SK-N-SH (cell line): ENCODE measurements at regions not wholly inside any gene's neighbourhood (a gene's known extent, or its start where the extent isn't known, plus 50 kb on each side); places are given as distances from the start of the nearest gene placed in this dataset.

Experiments used
- CTCF ChIA-PET: fragments of 300-600, 350-600 bp; formaldehyde crosslinking; extraction: SDS; loops from one replicate; lab custom pipeline; 2021; lab: Yijun Ruan, JAX
- POLR2A ChIA-PET: fragments of 350-600 bp; sonication (Branson Sonifier 250); formaldehyde crosslinking; extraction: SDS; loops from one replicate; lab custom pipeline; 2020; ENCODE audit warnings: antibody characterized with exemption, inconsistent platforms; lab: Yijun Ruan, JAX
- DNase-seq: peaks from one replicate; pipeline ENCODE4 v3.0.0; 2012
- H2AFZ ChIP-seq: fragments of 200-600 bp; sonication (generic); 2 replicates; pipeline ENCODE4 v1.8.1; 2016; ENCODE audit warnings: antibody characterized with exemption, mild to moderate bottlenecking, low read depth
- H3F3A ChIP-seq: fragments of 200-600 bp; sonication (generic); replicated peaks from 2 replicates; pipeline ENCODE3; 2016; ENCODE audit warnings: antibody characterized with exemption, mild to moderate bottlenecking; ENCODE audit not compliant: insufficient read depth
- H3K27ac ChIP-seq, 2 experiments: fragments of 200-500 bp in 1 of 2; fragments of 200-600 bp in 1 of 2; sonication (Bioruptor generic) in 1 of 2; sonication (generic), shearing (Covaris generic) in 1 of 2; 2 replicates each; pipeline versions ENCODE4 v1.5.1 to v1.6.1; 2014 to 2016; ENCODE audit warnings: low read depth in 2 of 2, inconsistent platforms in 1 of 2, low read length in 1 of 2, mild to moderate bottlenecking in 1 of 2, mixed read lengths in 1 of 2
- H3K27me3 ChIP-seq: fragments of 200-600 bp; sonication (generic), shearing (Covaris generic); 2 replicates; pipeline ENCODE4 v1.6.1; 2016; ENCODE audit warnings: mixed run types; ENCODE audit not compliant: insufficient read depth
- H3K36me3 ChIP-seq, 2 experiments: fragments of 200-500 bp in 1 of 2; fragments of 200-600 bp in 1 of 2; sonication (Bioruptor generic) in 1 of 2; sonication (generic) in 1 of 2; replicated peaks in 1 of 2; 2 replicates each; pipeline versions ENCODE3 to v1.5.1; 2014 to 2016; ENCODE audit warnings: low read length in 1 of 2, mild to moderate bottlenecking in 1 of 2; ENCODE audit not compliant: insufficient read depth in 2 of 2, control insufficient read depth in 1 of 2
- H3K4me1 ChIP-seq, 2 experiments: fragments of 200-500 bp in 1 of 2; fragments of 200-600 bp in 1 of 2; sonication (Bioruptor generic) in 1 of 2; sonication (generic), shearing (Covaris generic) in 1 of 2; 2 replicates each; pipeline versions ENCODE4 v1.5.1 to v1.6.1; 2014 to 2016; ENCODE audit warnings: low read depth in 1 of 2, low read length in 1 of 2, mixed run types in 1 of 2; ENCODE audit not compliant: insufficient read depth in 2 of 2, control insufficient read depth in 1 of 2
- H3K4me2 ChIP-seq: fragments of 200-600 bp; sonication (generic), shearing (Covaris generic); 2 replicates; pipeline ENCODE4 v1.6.1; 2017; ENCODE audit warnings: mixed run types
- H3K4me3 ChIP-seq, 2 experiments: fragments of 200-500 bp in 1 of 2; fragments of 200-600 bp in 1 of 2; sonication (Bioruptor generic) in 1 of 2; sonication (generic), shearing (Covaris generic) in 1 of 2; 2 replicates each; pipeline versions ENCODE4 v1.5.1 to v1.8.1; 2014 to 2016; ENCODE audit warnings: low read depth in 2 of 2, inconsistent platforms in 1 of 2, low read length in 1 of 2, mild to moderate bottlenecking in 1 of 2, mixed read lengths in 1 of 2, moderate library complexity in 1 of 2
- H3K79me2 ChIP-seq: fragments of 200-600 bp; sonication (generic); 2 replicates; pipeline ENCODE4 v1.8.1; 2017; ENCODE audit warnings: mild to moderate bottlenecking; ENCODE audit not compliant: insufficient read depth
- H3K9ac ChIP-seq: fragments of 200-600 bp; sonication (generic); 2 replicates; pipeline ENCODE4 v1.6.1; 2017; ENCODE audit warnings: mixed run types
- H3K9me2 ChIP-seq: fragments of 200-600 bp; sonication (generic); 2 replicates; pipeline ENCODE4 v1.6.1; 2017; ENCODE audit warnings: mixed run types
- H3K9me3 ChIP-seq: fragments of 200-600 bp; sonication (generic); 2 replicates; pipeline ENCODE4 v1.6.1; 2017; ENCODE audit warnings: mixed run types, mild to moderate bottlenecking, moderate library complexity
- H4K20me1 ChIP-seq: fragments of 200-600 bp; sonication (generic); 2 replicates; pipeline ENCODE4 v1.6.1; 2017; ENCODE audit warnings: mild to moderate bottlenecking, mixed run types; ENCODE audit not compliant: insufficient read depth
- CHD2 ChIP-seq: fragments of 150-350 bp; IDR thresholded peaks from 2 replicates; pipeline ENCODE4 v1.6.1; 2018; ENCODE audit warnings: low read length; ENCODE audit not compliant: partially characterized antibody
- CTCF ChIP-seq: fragments of 200-600 bp; sonication (generic); IDR thresholded peaks from 2 replicates; pipeline ENCODE4 v1.6.1; 2017; ENCODE audit warnings: antibody characterized with exemption, mild to moderate bottlenecking, moderate library complexity
- ELF1 ChIP-seq: IDR thresholded peaks from 2 replicates; pipeline ENCODE4 v1.4.0; 2012
- FOXJ3 ChIP-seq: sonication (generic); formaldehyde crosslinking; IDR thresholded peaks from 2 replicates; pipeline ENCODE4 v1.5.1; 2020; ENCODE audit warnings: mild to moderate bottlenecking, missing genetic modification reagents
- GABPA ChIP-seq: IDR thresholded peaks from 2 replicates; pipeline ENCODE4 v1.4.0; 2012; ENCODE audit warnings: low read depth, mild to moderate bottlenecking
- GATA2 ChIP-seq: sonication (generic); formaldehyde crosslinking; IDR thresholded peaks from 2 replicates; pipeline ENCODE4 v1.5.0; 2020; ENCODE audit warnings: mild to moderate bottlenecking, missing genetic modification reagents
- IRF3 ChIP-seq: fragments of 150-350 bp; IDR thresholded peaks from 2 replicates; pipeline ENCODE4 v1.6.1; 2016; ENCODE audit warnings: mild to moderate bottlenecking, low read depth, low read length
- JUND ChIP-seq: IDR thresholded peaks from 2 replicates; pipeline ENCODE4 v1.4.0; 2012
- MAX ChIP-seq: IDR thresholded peaks from 2 replicates; pipeline ENCODE4 v1.4.0; 2012; ENCODE audit warnings: low read depth
- MEF2A ChIP-seq: IDR thresholded peaks from 2 replicates; pipeline ENCODE4 v1.4.0; 2012; ENCODE audit warnings: low read depth, borderline replicate concordance
- MXI1 ChIP-seq: IDR thresholded peaks from 2 replicates; pipeline ENCODE4 v1.6.1; 2012; ENCODE audit warnings: mild to moderate bottlenecking, low read depth, low read length, improper control_type of control experiment
- NFIC ChIP-seq: IDR thresholded peaks from 2 replicates; pipeline ENCODE4 v1.4.0; 2012; ENCODE audit warnings: borderline replicate concordance
- NRF1 ChIP-seq: IDR thresholded peaks from 2 replicates; pipeline ENCODE4 v1.6.1; 2012; ENCODE audit warnings: low read depth, mild to moderate bottlenecking, low read length
- PBX3 ChIP-seq: IDR thresholded peaks from 2 replicates; pipeline ENCODE4; 2012
- POLR2AphosphoS5 ChIP-seq: IDR thresholded peaks from 2 replicates; pipeline ENCODE4 v1.6.1; 2012; ENCODE audit warnings: low read depth, low read length
- RAD21 ChIP-seq: IDR thresholded peaks from 2 replicates; pipeline ENCODE4 v1.6.1; 2012; ENCODE audit warnings: mild to moderate bottlenecking, low read length
- RCOR1 ChIP-seq: fragments of 150-350 bp; IDR thresholded peaks from 2 replicates; pipeline ENCODE4 v1.6.1; 2017; ENCODE audit warnings: antibody characterized with exemption, low read length
- RFX5 ChIP-seq: IDR thresholded peaks from 2 replicates; pipeline ENCODE4 v1.6.1; 2012; ENCODE audit warnings: mild to moderate bottlenecking, improper control_type of control experiment, low read length
- SIN3A ChIP-seq: IDR thresholded peaks from 2 replicates; pipeline ENCODE4 v1.6.1; 2012; ENCODE audit warnings: low read depth, mild to moderate bottlenecking, low read length, moderate library complexity, borderline replicate concordance
- TCF12 ChIP-seq: IDR thresholded peaks from 2 replicates; pipeline ENCODE4 v1.4.0; 2012
- USF1 ChIP-seq: IDR thresholded peaks from 2 replicates; pipeline ENCODE4 v1.4.0; 2012; ENCODE audit warnings: low read depth, borderline replicate concordance
- USF2 ChIP-seq: fragments of 150-350 bp; IDR thresholded peaks from 2 replicates; pipeline ENCODE4 v1.6.1; 2017; ENCODE audit warnings: antibody characterized with exemption, low read length, low read depth, borderline replicate concordance
- YY1 ChIP-seq: IDR thresholded peaks from 2 replicates; pipeline ENCODE4 v1.4.0; 2012; ENCODE audit warnings: low read depth, mild to moderate bottlenecking
- WGBS: methylation state at CpG from one replicate; pipeline ENCODE4 v1.1.6; 2017; ENCODE audit warnings: low lambda C conversion rate; 5-methylcytosine and 5-hydroxymethylcytosine counted together

GRCh38 chr17:5942687-5943086 is 127.5 kb upstream of the WSCD1 start:
- H3K4me2 ChIP-seq = no peak overlapping the region
- H3K4me1 ChIP-seq = no peaks in the 10 kb centered on the region
- TF ChIP-seq ELF1 = no peak
- TF ChIP-seq RCOR1 = no peak
- TF ChIP-seq RFX5 = no peak
- no peak for TF ChIP-seq IRF3
- no peak for TF ChIP-seq MEF2A
- TF ChIP-seq NFIC = no peak
- no peak for TF ChIP-seq NRF1
- no peak for TF ChIP-seq TCF12
- no peak for TF ChIP-seq PBX3
- no peak for TF ChIP-seq RAD21
- TF ChIP-seq JUND = no peak
- ChIA-PET CTCF (no interaction called here), POLR2A (no interaction called here)
- H3K27me3 ChIP-seq = peaks cover 25% of the 10 kb centered on the region; the same call in 1 of the 2 replicates
- WGBS = 6% methylated on average over 7 of the region's 7 CpGs
- H2AFZ ChIP-seq = no peak overlapping the region
- H3K27ac ChIP-seq = no peak overlapping the region
- DNase-seq = no peak
- H3K9me2 ChIP-seq = no peaks in the 10 kb centered on the region
- H4K20me1 ChIP-seq = no peaks in the 10 kb centered on the region
- no peaks in the 10 kb centered on the region for H3K79me2 ChIP-seq
- H3K4me3 ChIP-seq = no peak overlapping the region
- no peaks in the 10 kb centered on the region for H3K9me3 ChIP-seq
- H3F3A ChIP-seq = no peaks in the 10 kb centered on the region
- H3K36me3 ChIP-seq = no peaks in the 10 kb centered on the region
- no peak overlapping the region for H3K9ac ChIP-seq

GRCh38 chr17:5943232-5943631 is 126.9 kb upstream of the WSCD1 start:
- TF ChIP-seq GABPA = no peak
- TF ChIP-seq NRF1 = no peak
- TF ChIP-seq USF2 = no peak
- TF ChIP-seq POLR2AphosphoS5 = no peak
- TF ChIP-seq FOXJ3 (CRISPR knock-in tag) = no peak
- no peak for TF ChIP-seq USF1
- no peak for TF ChIP-seq MEF2A
- no peak for TF ChIP-seq MXI1
- TF ChIP-seq MAX = no peak
- TF ChIP-seq RCOR1 = no peak
- TF ChIP-seq RAD21 = no peak
- TF ChIP-seq GATA2 (CRISPR knock-in tag) = no peak
- no peak for TF ChIP-seq YY1
- TF ChIP-seq PBX3 = no peak
- TF ChIP-seq TCF12 = no peak
- no peak for TF ChIP-seq SIN3A
- no peak for TF ChIP-seq CTCF
- no peak for TF ChIP-seq ELF1
- no peak for TF ChIP-seq CHD2
- no peaks in the 10 kb centered on the region for H3F3A ChIP-seq
- peaks cover 25% of the 10 kb centered on the region; the same call in 1 of the 2 replicates for H3K27me3 ChIP-seq
- no peaks in the 10 kb centered on the region for H3K9me3 ChIP-seq
- H3K27ac ChIP-seq = no peak overlapping the region
- no peaks in the 10 kb centered on the region for H3K36me3 ChIP-seq
- no peak overlapping the region for H2AFZ ChIP-seq
- ChIA-PET CTCF (no interaction called here), POLR2A (no interaction called here)
- no peaks in the 10 kb centered on the region for H4K20me1 ChIP-seq
- H3K9ac ChIP-seq = no peak overlapping the region
- no peak overlapping the region for H3K4me3 ChIP-seq
- no peaks in the 10 kb centered on the region for H3K4me1 ChIP-seq
- no peaks in the 10 kb centered on the region for H3K79me2 ChIP-seq
- H3K4me2 ChIP-seq = no peak overlapping the region
- DNase-seq = no peak
- WGBS = 6% methylated on average over 7 of the region's 7 CpGs
- no peaks in the 10 kb centered on the region for H3K9me2 ChIP-seq
